CD4-positive, CD25-positive, alpha-beta regulatory T cell (primary cell): ENCODE measurements at regions not wholly inside any gene's neighbourhood (a gene's known extent, or its start where the extent isn't known, plus 50 kb on each side); places are given as distances from the start of the nearest gene placed in this dataset.
A peak's percentile ranks its signal among the peaks of the same experiment; 100 is the strongest.

ENCODE experiments used
- ATAC-seq, 2 donors: fragments of 150-1000 bp; cut with Tn5 transposase; one replicate each; pipeline ENCODE4 v1.10.0; 2021; ENCODE audit warnings: low read depth in 2 of 2, moderate number of reproducible peaks in 2 of 2, moderate library complexity in 1 of 2
- DNase-seq, 3 donors: peaks; one replicate each; pipeline versions ENCODE4 v3.0.0 to v3.0.0-alpha.2; 2012 to 2022; ENCODE audit warnings: mixed read lengths in 1 of 3
- H3K27ac ChIP-seq: one replicate; pipeline ENCODE4 v1.7.0; 2013; ENCODE audit warnings: mild to moderate bottlenecking, low read length; ENCODE audit not compliant: insufficient read depth, poor library complexity, severe bottlenecking
- H3K27me3 ChIP-seq: one replicate; pipeline ENCODE4 v1.7.0; 2013; ENCODE audit warnings: low read length; ENCODE audit not compliant: control insufficient read depth, insufficient read depth
- H3K36me3 ChIP-seq: one replicate; pipeline ENCODE4 v1.7.0; 2013; ENCODE audit warnings: mild to moderate bottlenecking, low read length, moderate library complexity; ENCODE audit not compliant: control insufficient read depth, insufficient read depth
- H3K4me1 ChIP-seq: 2 replicates; pipeline ENCODE4 v1.7.0; 2013; ENCODE audit warnings: mild to moderate bottlenecking, low read length; ENCODE audit not compliant: insufficient read depth, control insufficient read depth, poor library complexity, severe bottlenecking
- H3K4me3 ChIP-seq: one replicate; pipeline ENCODE4 v1.7.0; 2013; ENCODE audit warnings: low read depth, mild to moderate bottlenecking, low read length, moderate library complexity
- H3K9me3 ChIP-seq, 2 experiments: 1 replicate in 1 of 2; 2 replicates in 1 of 2; pipeline ENCODE4 v1.7.0; 2013; ENCODE audit warnings: low read length in 2 of 2, mild to moderate bottlenecking in 1 of 2, moderate library complexity in 1 of 2; ENCODE audit not compliant: control insufficient read depth in 2 of 2
- H3K27ac Mint-ChIP-seq, 3 donors: one replicate each; pipeline ENCODE4 v1.8.0; 2020 to 2022; ENCODE audit warnings: mild to moderate bottlenecking in 3 of 3, mixed read lengths in 3 of 3, moderate library complexity in 2 of 3
- H3K27me3 Mint-ChIP-seq: one replicate; pipeline ENCODE4 v1.8.0; 2022; ENCODE audit warnings: mild to moderate bottlenecking, mixed read lengths
- H3K36me3 Mint-ChIP-seq: one replicate; pipeline ENCODE4 v1.8.0; 2020; ENCODE audit warnings: mixed read lengths
- H3K4me1 Mint-ChIP-seq, 4 donors: one replicate each; pipeline ENCODE4 v1.8.0; 2020 to 2022; ENCODE audit warnings: mixed read lengths in 4 of 4, mild to moderate bottlenecking in 1 of 4
- H3K4me3 Mint-ChIP-seq, 4 donors: one replicate each; pipeline ENCODE4 v1.8.0; 2020 to 2022; ENCODE audit warnings: mild to moderate bottlenecking in 4 of 4, mixed read lengths in 4 of 4, moderate library complexity in 3 of 4
- H3K9me3 Mint-ChIP-seq, 7 donors: one replicate each; pipeline ENCODE4 v1.8.0; 2020 to 2022; ENCODE audit warnings: mixed read lengths in 7 of 7, mild to moderate bottlenecking in 3 of 7, moderate library complexity in 2 of 7

GRCh38 chr7:112888781-112889180 is 98.6 kb upstream of the TMEM168 start:
- peaks cover 19 to 36% (median 23%) of the 10 kb centered on the region in 4 donors for H3K4me1 Mint-ChIP-seq
- ATAC-seq (no peak), DNase-seq (no peak)
- H3K27ac ChIP-seq: no peak overlapping the region
- peaks cover 35% of the 10 kb centered on the region for H3K36me3 Mint-ChIP-seq
- no peaks in the 10 kb centered on the region for H3K27me3 Mint-ChIP-seq
- H3K27me3 ChIP-seq: no peaks in the 10 kb centered on the region
- no peaks in the 10 kb centered on the region for H3K4me1 ChIP-seq
- peaks cover 0 to 5% (median 0%) of the 10 kb centered on the region in 7 donors for H3K9me3 Mint-ChIP-seq
- H3K27ac Mint-ChIP-seq: no peak overlapping the region
- no peak overlapping the region for H3K4me3 Mint-ChIP-seq
- H3K4me3 ChIP-seq: no peak overlapping the region
- peaks cover 11% of the 10 kb centered on the region for H3K36me3 ChIP-seq
- H3K9me3 ChIP-seq: no peaks in the 10 kb centered on the region

GRCh38 chr7:112887976-112888375 is 97.8 kb upstream of the TMEM168 start:
- Histone ChIP-seq H3K9me3 (no peaks in the 10 kb centered on the region), H3K4me1 (no peaks in the 10 kb centered on the region), H3K27ac (no peak overlapping the region), H3K4me3 (no peak overlapping the region), H3K27me3 (no peaks in the 10 kb centered on the region), H3K36me3 (peaks cover 4% of the 10 kb centered on the region)
- Mint-ChIP-seq H3K27me3 (no peaks in the 10 kb centered on the region), H3K27ac (no peak overlapping the region), H3K36me3 (peaks cover 31% of the 10 kb centered on the region), H3K4me1 (peaks cover 24 to 36% (median 28%) of the 10 kb centered on the region in 4 donors), H3K4me3 (no peak overlapping the region), H3K9me3 (peaks cover 0 to 5% (median 0%) of the 10 kb centered on the region in 7 donors)
- ATAC-seq: no peak
- no peak for DNase-seq

GRCh38 chr7:112887337-112887736 is 97.1 kb upstream of the TMEM168 start:
- Histone ChIP-seq H3K4me1 (no peaks in the 10 kb centered on the region), H3K27ac (no peak overlapping the region), H3K36me3 (peaks cover 4% of the 10 kb centered on the region), H3K9me3 (no peaks in the 10 kb centered on the region), H3K4me3 (no peak overlapping the region), H3K27me3 (no peaks in the 10 kb centered on the region)
- H3K9me3 Mint-ChIP-seq: peaks cover 0 to 5% (median 0%) of the 10 kb centered on the region in 7 donors
- no peak overlapping the region for H3K27ac Mint-ChIP-seq
- ATAC-seq (no peak), DNase-seq (no peak)
- H3K36me3 Mint-ChIP-seq: peaks cover 27% of the 10 kb centered on the region
- H3K4me1 Mint-ChIP-seq: peaks cover 26 to 36% (median 32%) of the 10 kb centered on the region in 4 donors
- no peaks in the 10 kb centered on the region for H3K27me3 Mint-ChIP-seq
- no peak overlapping the region for H3K4me3 Mint-ChIP-seq

GRCh38 chr7:112886208-112886607 is 96.0 kb upstream of the TMEM168 start:
- peaks cover 22% of the 10 kb centered on the region for H3K36me3 Mint-ChIP-seq
- peaks cover 23 to 31% (median 30%) of the 10 kb centered on the region in 4 donors for H3K4me1 Mint-ChIP-seq
- H3K27ac Mint-ChIP-seq: no peak overlapping the region

GRCh38 chr7:112882991-112883390 is 92.8 kb upstream of the TMEM168 start:
- Mint-ChIP-seq H3K27me3 (no peaks in the 10 kb centered on the region), H3K9me3 (peaks cover 0 to 5% (median 0%) of the 10 kb centered on the region in 7 donors), H3K27ac (peak overlapping the region in 1 of 3 donors; percentile 1), H3K4me1 (peaks cover 20 to 28% (median 25%) of the 10 kb centered on the region in 4 donors), H3K4me3 (no peak overlapping the region), H3K36me3 (peaks cover 24% of the 10 kb centered on the region)
- Histone ChIP-seq H3K9me3 (no peaks in the 10 kb centered on the region), H3K4me1 (no peaks in the 10 kb centered on the region), H3K4me3 (no peak overlapping the region), H3K27me3 (no peaks in the 10 kb centered on the region), H3K36me3 (peaks cover 3% of the 10 kb centered on the region), H3K27ac (no peak overlapping the region)
- DNase-seq (no peak), ATAC-seq (no peak)

More at GRCh38 chr7:112886208-112886607, 96.0 kb upstream of the TMEM168 start:
- no peaks in the 10 kb centered on the region for H3K9me3 ChIP-seq
- no peaks in the 10 kb centered on the region for H3K27me3 ChIP-seq
- H3K36me3 ChIP-seq: no peaks in the 10 kb centered on the region
- DNase-seq (no peak), ATAC-seq (no peak)
- H3K4me3 ChIP-seq: no peak overlapping the region
- H3K27ac ChIP-seq: no peak overlapping the region
- Mint-ChIP-seq H3K9me3 (peaks cover 0 to 5% (median 0%) of the 10 kb centered on the region in 7 donors), H3K4me3 (no peak overlapping the region), H3K27me3 (no peaks in the 10 kb centered on the region)
- H3K4me1 ChIP-seq: no peaks in the 10 kb centered on the region

GRCh38 chr7:112882511-112882910 is 92.3 kb upstream of the TMEM168 start:
- H3K4me1 ChIP-seq: no peaks in the 10 kb centered on the region
- no peak overlapping the region for H3K27ac Mint-ChIP-seq
- H3K27me3 Mint-ChIP-seq: no peaks in the 10 kb centered on the region
- no peaks in the 10 kb centered on the region for H3K27me3 ChIP-seq
- peaks cover 19 to 23% (median 23%) of the 10 kb centered on the region in 4 donors for H3K4me1 Mint-ChIP-seq
- H3K4me3 Mint-ChIP-seq: no peak overlapping the region
- H3K9me3 ChIP-seq: no peaks in the 10 kb centered on the region
- no peak overlapping the region for H3K27ac ChIP-seq
- DNase-seq (no peak), ATAC-seq (no peak)
- peaks cover 7% of the 10 kb centered on the region for H3K36me3 ChIP-seq
- no peak overlapping the region for H3K4me3 ChIP-seq
- peaks cover 28% of the 10 kb centered on the region for H3K36me3 Mint-ChIP-seq
- H3K9me3 Mint-ChIP-seq: peaks cover 0 to 5% (median 0%) of the 10 kb centered on the region in 7 donors

- Mint-ChIP-seq H3K27me3 (no peaks in the 10 kb centered on the region), H3K27ac (no peak overlapping the region), H3K9me3 (peaks cover 0 to 5% (median 0%) of the 10 kb centered on the region in 7 donors), H3K4me1 (peaks cover 16 to 23% (median 22%) of the 10 kb centered on the region in 4 donors), H3K36me3 (peaks cover 29% of the 10 kb centered on the region), H3K4me3 (no peak overlapping the region)
- no peaks in the 10 kb centered on the region for H3K9me3 ChIP-seq
- H3K27me3 ChIP-seq: no peaks in the 10 kb centered on the region
- no peak overlapping the region for H3K4me3 ChIP-seq
- peaks cover 9% of the 10 kb centered on the region for H3K36me3 ChIP-seq
- no peak overlapping the region for H3K27ac ChIP-seq
- no peaks in the 10 kb centered on the region for H3K4me1 ChIP-seq
- DNase-seq (no peak), ATAC-seq (no peak)
Observed at GRCh38 chr7:112882022-112882421, 91.8 kb upstream of the TMEM168 start.

- no peak overlapping the region for H3K4me3 ChIP-seq
- H3K4me1 ChIP-seq: no peaks in the 10 kb centered on the region
- no peak overlapping the region for H3K27ac ChIP-seq
- peaks cover 9% of the 10 kb centered on the region for H3K36me3 ChIP-seq
- H3K9me3 ChIP-seq: no peaks in the 10 kb centered on the region
- DNase-seq (no peak), ATAC-seq (no peak)
- Mint-ChIP-seq H3K27ac (no peak overlapping the region), H3K4me3 (no peak overlapping the region), H3K9me3 (peaks cover 0 to 5% (median 0%) of the 10 kb centered on the region in 7 donors), H3K4me1 (peaks cover 11 to 26% (median 22%) of the 10 kb centered on the region in 4 donors), H3K36me3 (peaks cover 29% of the 10 kb centered on the region), H3K27me3 (no peaks in the 10 kb centered on the region)
- H3K27me3 ChIP-seq: no peaks in the 10 kb centered on the region
Observed at GRCh38 chr7:112880818-112881418, 90.7 kb upstream of the TMEM168 start.
